IMR-90 (cell line): ENCODE measurements at regions not wholly inside any gene's neighbourhood (a gene's known extent, or its start where the extent isn't known, plus 50 kb on each side); places are given as distances from the start of the nearest gene placed in this dataset.
"Not testable (repeated sequence)": the region's sequence is repeated elsewhere in the genome, so short reads cannot be mapped to it uniquely, and the experiment has no call there.

Experiments
- ATAC-seq: fragments of 200-7000 bp; cut with Tn5 transposase; 2 replicates; pipeline ENCODE4 v1.9.1; 2020; ENCODE audit warnings: low read depth, mild to moderate bottlenecking, moderate library complexity
- BruUV-seq: library from RNA; stranded (reverse); fragments of 400-500 nt; replicated peaks from 2 replicates; lab custom pipeline; 2021; lab: Mats Ljungman, UMichigan
- CTCF ChIA-PET: fragments of 300-600 bp; formaldehyde crosslinking; extraction: SDS; loops from one replicate; lab custom pipeline; 2021; ENCODE audit warnings: antibody characterized with exemption; lab: Yijun Ruan, JAX
- POLR2A ChIA-PET: fragments of 300-600 bp; sonication (Branson Sonifier 250); formaldehyde crosslinking; loops from one replicate; lab custom pipeline; 2022; ENCODE audit warnings: antibody characterized with exemption; ENCODE audit not compliant: unreplicated experiment; lab: Charles Lee
- DNase-seq: peaks from one replicate; pipeline ENCODE4 v3.0.0; 2013
- H2AFZ ChIP-seq: replicated peaks from 2 replicates; pipeline ENCODE3; 2013; ENCODE audit warnings: low read length, mild to moderate bottlenecking; ENCODE audit not compliant: poor library complexity
- H2AK5ac ChIP-seq: 2 replicates; pipeline ENCODE4 v1.6.1; 2013; ENCODE audit warnings: low read depth, low read length, inconsistent platforms
- H2AK9ac ChIP-seq: replicated peaks from 2 replicates; pipeline ENCODE3; 2013; ENCODE audit warnings: mild to moderate bottlenecking, low read depth, low read length, moderate library complexity; ENCODE audit not compliant: poor library complexity
- H2BK120ac ChIP-seq: 2 replicates; pipeline ENCODE4 v1.6.1; 2013; ENCODE audit warnings: low read depth, low read length, inconsistent platforms
- H2BK15ac ChIP-seq: 3 replicates; pipeline ENCODE4 v1.6.1; 2013; ENCODE audit warnings: low read depth, low read length, inconsistent platforms
- H2BK20ac ChIP-seq: 2 replicates; pipeline ENCODE4 v1.6.1; 2013; ENCODE audit warnings: low read depth, mild to moderate bottlenecking, inconsistent platforms, low read length, moderate library complexity
- H2BK5ac ChIP-seq: 2 replicates; pipeline ENCODE4 v1.6.1; 2013; ENCODE audit warnings: mild to moderate bottlenecking, low read depth, low read length, inconsistent platforms; ENCODE audit not compliant: poor library complexity, severe bottlenecking
- H3K14ac ChIP-seq: replicated peaks from 2 replicates; pipeline ENCODE4 v1.6.1; 2013; ENCODE audit warnings: low read depth, low read length, inconsistent platforms
- H3K18ac ChIP-seq: 2 replicates; pipeline ENCODE4 v1.6.1; 2013; ENCODE audit warnings: low read depth, low read length, control low read depth
- H3K23ac ChIP-seq: 2 replicates; pipeline ENCODE4 v1.6.1; 2013; ENCODE audit warnings: low read depth, low read length, inconsistent platforms
- H3K27ac ChIP-seq: 2 replicates; pipeline ENCODE4 v1.5.1; 2013; ENCODE audit warnings: mild to moderate bottlenecking, control low read depth, low read length; ENCODE audit not compliant: insufficient read depth
- H3K27me3 ChIP-seq: 2 replicates; pipeline ENCODE4 v1.6.1; 2013; ENCODE audit warnings: low read length; ENCODE audit not compliant: control insufficient read depth, insufficient read depth
- H3K36me3 ChIP-seq: 2 replicates; pipeline ENCODE4 v1.6.1; 2013; ENCODE audit warnings: low read length, mixed read lengths; ENCODE audit not compliant: control insufficient read depth, insufficient read depth
- H3K4ac ChIP-seq: 2 replicates; pipeline ENCODE4 v1.6.1; 2013; ENCODE audit warnings: low read depth, low read length, inconsistent platforms
- H3K4me1 ChIP-seq: 2 replicates; pipeline ENCODE4 v1.6.1; 2013; ENCODE audit warnings: low read length, mixed read lengths; ENCODE audit not compliant: control insufficient read depth, insufficient read depth
- H3K4me2 ChIP-seq: 2 replicates; pipeline ENCODE4 v1.6.1; 2013; ENCODE audit warnings: low read depth, mild to moderate bottlenecking, control low read depth, low read length, moderate library complexity
- H3K4me3 ChIP-seq: 2 replicates; pipeline ENCODE4 v1.5.1; 2013; ENCODE audit warnings: low read depth, mild to moderate bottlenecking, control low read depth, low read length, moderate library complexity; ENCODE audit not compliant: insufficient read depth
- H3K56ac ChIP-seq: 2 replicates; pipeline ENCODE4 v1.6.1; 2013; ENCODE audit warnings: low read length, inconsistent platforms; ENCODE audit not compliant: insufficient read depth; ENCODE audit errors: extremely low read depth
- H3K79me1 ChIP-seq, 2 experiments: 2 replicates each; pipeline ENCODE4 v1.6.1; 2013; ENCODE audit warnings: low read length in 2 of 2, inconsistent platforms in 1 of 2, low read depth in 1 of 2
- H3K9ac ChIP-seq: 2 replicates; pipeline ENCODE4 v1.6.1; 2013; ENCODE audit warnings: low read depth, low read length, control low read depth
- H3K9me1 ChIP-seq: 2 replicates; pipeline ENCODE4 v1.6.1; 2013; ENCODE audit warnings: low read length, inconsistent platforms; ENCODE audit not compliant: insufficient read depth
- H3K9me3 ChIP-seq: 2 replicates; pipeline ENCODE4 v1.6.1; 2013; ENCODE audit warnings: low read length; ENCODE audit not compliant: control insufficient read depth, insufficient read depth
- H4K20me1 ChIP-seq: 2 replicates; pipeline ENCODE4 v1.6.1; 2013; ENCODE audit warnings: low read length, inconsistent platforms; ENCODE audit not compliant: insufficient read depth
- H4K5ac ChIP-seq: 2 replicates; pipeline ENCODE4 v1.6.1; 2013; ENCODE audit warnings: mild to moderate bottlenecking, low read depth, low read length, control low read depth
- H4K8ac ChIP-seq, 2 experiments: 2 replicates each; pipeline ENCODE4 v1.6.1; 2013; ENCODE audit warnings: low read depth in 2 of 2, low read length in 2 of 2, control low read depth in 1 of 2, inconsistent platforms in 1 of 2
- H4K91ac ChIP-seq: 2 replicates; pipeline ENCODE4 v1.6.1; 2013; ENCODE audit warnings: low read depth, low read length, inconsistent platforms; ENCODE audit not compliant: insufficient read depth
- BHLHE40 ChIP-seq: fragments of 150-350 bp; IDR thresholded peaks from 2 replicates; pipeline ENCODE4 v1.6.1; 2016; ENCODE audit warnings: mild to moderate bottlenecking, low read depth, low read length
- CEBPB ChIP-seq: IDR thresholded peaks from 2 replicates; pipeline ENCODE4 v1.6.1; 2012; ENCODE audit warnings: low read depth, low read length, improper control_type of control experiment
- FOS ChIP-seq: fragments of 150-350 bp; IDR thresholded peaks from 2 replicates; pipeline ENCODE4 v1.6.1; 2016; ENCODE audit warnings: low read depth, low read length
- NFE2L2 ChIP-seq: fragments of 150-350 bp; IDR thresholded peaks from 2 replicates; pipeline ENCODE4 v1.6.1; 2016; ENCODE audit warnings: low read depth, mild to moderate bottlenecking, low read length
- POLR2A ChIP-seq: IDR thresholded peaks from 2 replicates; pipeline ENCODE4 v1.6.1; 2012; ENCODE audit warnings: mild to moderate bottlenecking, low read depth, low read length
- RCOR1 ChIP-seq: IDR thresholded peaks from 2 replicates; pipeline ENCODE4 v1.6.1; 2012; ENCODE audit warnings: mild to moderate bottlenecking, low read length, improper control_type of control experiment; ENCODE audit not compliant: insufficient replicate concordance
- RFX5 ChIP-seq: IDR thresholded peaks from 2 replicates; pipeline ENCODE4 v1.8.0; 2012; ENCODE audit warnings: low read depth, mild to moderate bottlenecking, low read length, moderate library complexity
- SMC3 ChIP-seq: fragments of 150-350 bp; IDR thresholded peaks from 2 replicates; pipeline ENCODE4 v1.6.1; 2016; ENCODE audit warnings: low read depth, mild to moderate bottlenecking, antibody characterized with exemption, low read length, moderate library complexity
- WGBS, 2 experiments: methylation state at CpG; one replicate each; pipeline versions ENCODE4 v1.1.5 to v1.1.7; 2013; ENCODE audit warnings: missing lambda C conversion rate in 2 of 2; ENCODE audit not compliant: insufficient read length in 1 of 2; ENCODE audit errors: extremely low coverage in 2 of 2; 5-methylcytosine and 5-hydroxymethylcytosine counted together
- dilution Hi-C: fragments of 300-500 bp; cut with HindIII; formaldehyde crosslinking; loops from one replicate; pipeline ENCODE4 v1.14.3; 2018; ENCODE audit warnings: low sequenced_read_pairs; ENCODE audit not compliant: unreplicated experiment
- in situ Hi-C: fragments of 300-500 bp; cut with MboI; formaldehyde crosslinking; loops from 3 replicates; pipeline ENCODE4 v1.14.3; 2019; ENCODE audit warnings: low sequenced_read_pairs, inconsistent platforms, mixed read lengths
- intact Hi-C: fragments of 100-400 bp; cut with micrococcal nuclease; formaldehyde crosslinking; loops from 2 replicates; pipeline ENCODE4 v1.10.0; 2022
- TF ChIP-seq, protein P1 (sequence below): fragments of 150-350 bp; IDR thresholded peaks from 2 replicates; pipeline ENCODE4 v1.6.1; 2016; ENCODE audit warnings: low read depth, mild to moderate bottlenecking, low read length, moderate library complexity, borderline replicate concordance

- Histone ChIP-seq H3K18ac (no peak overlapping the region), H2AK9ac (no peak overlapping the region), H4K8ac (no peak overlapping the region), H2BK20ac (no peak overlapping the region), H2AFZ (no peak overlapping the region), H3K56ac (no peak overlapping the region), H3K4me3 (no peak overlapping the region), H2BK15ac (no peak overlapping the region), H4K91ac (no peak overlapping the region), H2BK5ac (no peak overlapping the region), H3K27me3 (no peaks in the 10 kb centered on the region), H4K5ac (no peak overlapping the region), H3K9me3 (peaks cover 14% of the 10 kb centered on the region), H3K4me1 (no peaks in the 10 kb centered on the region), H3K23ac (no peak overlapping the region), H3K14ac (no peak overlapping the region), H3K27ac (no peak overlapping the region), H2AK5ac (no peak overlapping the region), H3K9ac (no peak overlapping the region), H2BK120ac (no peak overlapping the region), H3K79me1 (no peaks in the 10 kb centered on the region), H3K4ac (no peak overlapping the region), H3K36me3 (no peaks in the 10 kb centered on the region), H3K4me2 (no peak overlapping the region), H3K9me1 (no peaks in the 10 kb centered on the region), H4K20me1 (no peaks in the 10 kb centered on the region)
- WGBS, 2 experiments = 83% methylated on average over 1 of the region's 8 CpGs; no CpG with 5 or more reads in 1 of the 2 experiments
- intact Hi-C loops (no loop called here), dilution Hi-C loops (no loop called here), in situ Hi-C loops (no loop called here)
- no TSS peak for BruUV-seq
- no peak for ATAC-seq
- TF ChIP-seq RCOR1 (no peak), SMC3 (no peak), FOS (no peak), RFX5 (no peak), NFE2L2 (no peak), BHLHE40 (no peak), POLR2A (no peak), CEBPB (no peak)
- TF ChIP-seq, protein P1, sequence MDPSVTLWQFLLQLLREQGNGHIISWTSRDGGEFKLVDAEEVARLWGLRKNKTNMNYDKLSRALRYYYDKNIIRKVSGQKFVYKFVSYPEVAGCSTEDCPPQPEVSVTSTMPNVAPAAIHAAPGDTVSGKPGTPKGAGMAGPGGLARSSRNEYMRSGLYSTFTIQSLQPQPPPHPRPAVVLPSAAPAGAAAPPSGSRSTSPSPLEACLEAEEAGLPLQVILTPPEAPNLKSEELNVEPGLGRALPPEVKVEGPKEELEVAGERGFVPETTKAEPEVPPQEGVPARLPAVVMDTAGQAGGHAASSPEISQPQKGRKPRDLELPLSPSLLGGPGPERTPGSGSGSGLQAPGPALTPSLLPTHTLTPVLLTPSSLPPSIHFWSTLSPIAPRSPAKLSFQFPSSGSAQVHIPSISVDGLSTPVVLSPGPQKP = no peak
- no peak for DNase-seq
- POLR2A ChIA-PET = no interaction called here
- CTCF ChIA-PET = no interaction called here
These were observed 440.1 kb downstream of the RBFOX1 start for GRCh38 chr16:7772722-7773121.

DNA sequence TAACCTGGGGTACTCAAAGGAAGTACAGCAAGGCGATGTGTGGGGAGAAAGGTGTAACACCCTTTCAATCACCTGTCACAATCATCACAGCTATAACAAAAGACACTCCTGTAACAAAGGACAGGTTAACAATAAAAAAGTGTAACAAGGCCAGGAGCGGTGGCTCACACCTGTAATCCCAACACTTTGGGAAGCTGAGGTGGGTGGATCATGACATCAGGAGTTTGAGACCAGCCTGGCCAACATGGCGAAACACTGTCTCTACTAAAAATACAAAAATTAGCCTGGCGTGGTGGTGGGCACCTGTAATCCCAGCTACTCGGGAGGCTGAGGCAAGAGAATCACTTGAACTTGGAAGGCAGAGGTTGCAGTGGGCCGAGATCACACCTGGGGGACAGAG, 436.4 kb downstream of the RBFOX1 start:
- H3K14ac ChIP-seq, BruUV-seq, H3K18ac ChIP-seq, H2BK5ac ChIP-seq, H2BK120ac ChIP-seq, H3K9ac ChIP-seq, H4K91ac ChIP-seq, H2BK15ac ChIP-seq, H3K27ac ChIP-seq, ATAC-seq, H2AK9ac ChIP-seq, dilution Hi-C loops, H3K27me3 ChIP-seq, H2AK5ac ChIP-seq, H3K4me3 ChIP-seq, H2AFZ ChIP-seq, H2BK20ac ChIP-seq, H3K9me1 ChIP-seq, H3K56ac ChIP-seq, H4K20me1 ChIP-seq, H3K4ac ChIP-seq, H4K5ac ChIP-seq, intact Hi-C loops, DNase-seq, H4K8ac ChIP-seq, H3K4me1 ChIP-seq, POLR2A ChIA-PET, H3K4me2 ChIP-seq, H3K79me1 ChIP-seq, CTCF ChIA-PET, H3K36me3 ChIP-seq, H3K23ac ChIP-seq: not testable (repeated sequence)
- WGBS, 2 experiments = no CpG with 5 or more reads among the region's 6 CpGs
- peaks cover 21% of the 10 kb centered on the region for H3K9me3 ChIP-seq
- in situ Hi-C loops = loop anchor here (10.0 kb wide), 1 partner anchor 64 kb away; no protein-coding TSS in a partner anchor
